ENCODE measurements at regions not wholly inside any gene's neighbourhood (a gene's known extent, or its start where the extent isn't known, plus 50 kb on each side); places are given as distances from the start of the nearest gene placed in this dataset.

GRCh38 chr2:84234103-84234502 is 225.0 kb downstream of the SUCLG1 start:
- no peaks in the 10 kb centered on the region for H3K9me3 ChIP-seq
- WGBS (ENCODE audit: missing lambda C conversion rate): 35% methylated on average over 6 of the region's 6 CpGs
- ChIA-PET POLR2A (no interaction called here), CTCF (no interaction called here)
- H3K4me3 ChIP-seq: no peak overlapping the region
- no peak for DNase-seq (ENCODE audit: low read depth in 1 of 2, low spot score in 1 of 2)
- TF ChIP-seq FOXS1 (CRISPR knock-in tag; IDR thresholded peaks at IDR 0.05) (no peak), BHLHE40 (IDR thresholded peaks at IDR 0.05; ENCODE audit: low read depth, low read length) (no peak), JUNB (IDR thresholded peaks at IDR 0.05) (no peak), CBX8 (IDR thresholded peaks at IDR 0.05) (no peak), CHD2 (IDR thresholded peaks at IDR 0.05; ENCODE audit: low read length, partially characterized antibody) (no peak), JUN (IDR thresholded peaks at IDR 0.05) (no peak), TFCP2L1 (CRISPR knock-in tag; IDR thresholded peaks at IDR 0.05) (no peak), HOXA7 (CRISPR knock-in tag; IDR thresholded peaks at IDR 0.05) (no peak), FOSL2 (IDR thresholded peaks at IDR 0.05) (no peak), FOSL2 (CRISPR knock-in tag; IDR thresholded peaks at IDR 0.05) (no peak), BCL3 (IDR thresholded peaks at IDR 0.05) (no peak), HES2 (IDR thresholded peaks at IDR 0.05) (no peak), EHMT2 (IDR thresholded peaks at IDR 0.05; ENCODE audit: low read depth) (no peak), PHF8 (IDR thresholded peaks at IDR 0.05; ENCODE audit: borderline replicate concordance, low read depth) (no peak), KDM5A (IDR thresholded peaks at IDR 0.05) (no peak), HOXB13 (CRISPR knock-in tag; IDR thresholded peaks at IDR 0.05; ENCODE audit: low read depth) (no peak), ESRRA (IDR thresholded peaks at IDR 0.05; ENCODE audit: borderline replicate concordance, low read length) (no peak), ZFP36 (IDR thresholded peaks at IDR 0.05; ENCODE audit: borderline replicate concordance, partially characterized antibody) (no peak), ZC3H11A (IDR thresholded peaks at IDR 0.05) (no peak), NPAS2 (CRISPR knock-in tag; IDR thresholded peaks at IDR 0.05; ENCODE audit: borderline replicate concordance) (no peak)
- FAIRE-seq: no peak
- ATAC-seq: no peak
- no peaks in the 10 kb centered on the region for H3K4me1 ChIP-seq
- H3K27ac ChIP-seq: no peak overlapping the region
- no peak overlapping the region for H3K4me2 ChIP-seq

GRCh38 chr2:84231478-84231877 is 227.6 kb downstream of the SUCLG1 start:
- TF ChIP-seq NFE2L2 (conservative IDR thresholded peaks at IDR 0.05; ENCODE audit: low read length) (no peak), POLR2A (IDR thresholded peaks at IDR 0.05; ENCODE audit: low read length) (no peak)
- ChIA-PET POLR2A (no interaction called here), CTCF (no interaction called here)
- ATAC-seq (no peak), DNase-seq (ENCODE audit: low read depth in 1 of 2, low spot score in 1 of 2) (no peak), FAIRE-seq (no peak)
- no peak overlapping the region for H3K27ac ChIP-seq
- WGBS (ENCODE audit: missing lambda C conversion rate): 25% methylated on average over 1 of the region's 1 CpG
- H3K9me3 ChIP-seq: no peaks in the 10 kb centered on the region
- H3K4me3 ChIP-seq: no peak overlapping the region
- H3K4me2 ChIP-seq: no peak overlapping the region
- no peaks in the 10 kb centered on the region for H3K4me1 ChIP-seq

GRCh38 chr2:84224121-84224520 is 235.0 kb downstream of the SUCLG1 start:
- Histone ChIP-seq H3K9me3 (no peaks in the 10 kb centered on the region), H3K27ac (no peak overlapping the region), H3K4me1 (no peaks in the 10 kb centered on the region), H3K4me2 (no peak overlapping the region), H3K4me3 (no peak overlapping the region)
- DNase-seq (ENCODE audit: low read depth in 1 of 2, low spot score in 1 of 2) (no peak), FAIRE-seq (no peak), ATAC-seq (no peak)
- CTCF ChIA-PET: no interaction called here
- POLR2A ChIA-PET: no interaction called here
- TF ChIP-seq PBX3 (IDR thresholded peaks at IDR 0.05): no peak
- TF ChIP-seq MAFK (IDR thresholded peaks at IDR 0.05; ENCODE audit: partially characterized antibody): no peak
- no peak for TF ChIP-seq ESRRA (IDR thresholded peaks at IDR 0.05; ENCODE audit: borderline replicate concordance, low read length)
- TF ChIP-seq MYC (IDR thresholded peaks at IDR 0.05; ENCODE audit: borderline replicate concordance, low read length): no peak
- no peak for TF ChIP-seq RARB (CRISPR knock-in tag; IDR thresholded peaks at IDR 0.05)
- TF ChIP-seq ZNF302 (CRISPR knock-in tag; IDR thresholded peaks at IDR 0.05): no peak
- no peak for TF ChIP-seq FOSL2 (IDR thresholded peaks at IDR 0.05)
- no peak for TF ChIP-seq FOSL2 (CRISPR knock-in tag; IDR thresholded peaks at IDR 0.05)
- no peak for TF ChIP-seq POLR2A (IDR thresholded peaks at IDR 0.05; ENCODE audit: low read length)
- TF ChIP-seq SREBF2 (IDR thresholded peaks at IDR 0.05): no peak
- no peak for TF ChIP-seq BHLHE40 (IDR thresholded peaks at IDR 0.05; ENCODE audit: low read depth, low read length)
- no peak for TF ChIP-seq KDM1A (IDR thresholded peaks at IDR 0.05; ENCODE audit: low read depth)
- no peak for TF ChIP-seq ATOH8 (CRISPR knock-in tag; IDR thresholded peaks at IDR 0.05; ENCODE audit: low read depth)
- no peak for TF ChIP-seq HMGXB4 (CRISPR knock-in tag; IDR thresholded peaks at IDR 0.05; ENCODE audit: borderline replicate concordance)
- TF ChIP-seq EHF (CRISPR knock-in tag; IDR thresholded peaks at IDR 0.05): no peak
- TF ChIP-seq RAD21 (conservative IDR thresholded peaks at IDR 0.05 in 1 of 2, IDR thresholded peaks at IDR 0.05 in 1 of 2): no peak
